GM19239 (cell line): ENCODE measurements at regions not wholly inside any gene's neighbourhood (a gene's known extent, or its start where the extent isn't known, plus 50 kb on each side); places are given as distances from the start of the nearest gene placed in this dataset.
"Not testable (repeated sequence)": the region's sequence is repeated elsewhere in the genome, so short reads cannot be mapped to it uniquely, and the experiment has no call there.

ENCODE experiments used
- DNase-seq: peaks from one replicate; pipeline ENCODE4 v3.0.0; 2011; ENCODE audit warnings: low spot score; ENCODE audit not compliant: insufficient read length
- FAIRE-seq: peaks from 2 replicates; lab custom pipeline; 2011; peaks lifted over from hg19 to GRCh38; lab: Jason Lieb, UNC

DNA sequence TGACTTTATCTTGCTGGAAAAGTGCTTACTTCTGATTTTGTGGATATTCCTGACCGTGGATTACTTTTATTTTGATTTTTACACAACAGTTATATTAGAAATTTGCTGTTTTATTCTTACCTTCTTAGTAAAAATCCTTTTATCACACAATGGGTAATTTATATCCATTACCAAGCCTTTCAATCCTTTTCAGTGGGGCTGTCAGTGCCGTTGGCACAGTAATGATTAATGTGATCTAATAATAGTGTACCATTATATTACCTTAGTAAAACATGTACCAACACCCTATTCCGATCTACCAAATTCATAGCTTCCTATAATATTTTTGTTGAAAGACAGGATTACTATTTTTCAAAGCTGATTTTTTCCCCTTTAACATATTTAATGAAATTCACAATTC, 87.3 kb upstream of the ZNF536 start:
- DNase-seq = no peak
- no peak for FAIRE-seq

DNA sequence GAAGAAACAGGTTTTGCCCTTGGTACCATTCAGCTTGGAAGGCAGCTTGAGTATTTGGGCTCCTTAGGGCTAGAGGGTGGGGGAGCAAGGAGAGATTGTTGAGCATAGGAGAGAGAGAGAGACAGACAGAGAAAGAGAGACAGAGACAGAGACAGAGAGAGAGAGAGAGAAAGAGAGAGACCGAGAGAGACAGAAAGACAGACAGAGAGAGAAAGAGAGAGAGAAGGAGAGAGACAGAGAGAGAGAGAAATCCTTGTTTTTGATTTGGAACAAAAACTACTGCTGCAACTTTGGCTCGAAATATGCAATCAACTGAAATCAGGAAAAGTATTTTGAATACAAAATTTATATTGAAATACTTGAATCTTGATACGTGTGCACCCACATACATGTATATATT, 85.8 kb upstream of the ZNF536 start:
- DNase-seq (no peak), FAIRE-seq (no peak)

- FAIRE-seq (no peak), DNase-seq (no peak)
These were observed 84.9 kb upstream of the ZNF536 start for GRCh38 chr19:30287259-30287658.

DNA sequence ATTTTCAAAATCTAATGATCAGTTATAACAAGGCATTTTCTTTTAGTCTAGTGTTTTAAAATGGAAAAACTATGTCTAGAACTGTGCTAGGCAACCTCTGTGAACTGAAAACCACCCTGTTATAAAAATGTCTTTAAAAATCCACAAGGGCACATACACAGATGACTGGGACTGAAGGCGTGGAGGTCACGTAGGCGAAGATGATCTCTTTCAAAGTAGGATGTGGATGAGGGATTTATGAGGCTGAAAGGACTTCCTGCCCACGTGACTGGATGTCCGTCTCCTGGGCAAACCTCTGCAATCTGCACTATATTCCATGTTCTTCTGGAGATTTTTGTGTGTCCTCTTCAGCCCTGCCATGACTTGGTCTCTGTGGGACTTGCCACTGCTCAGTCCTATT, 84.2 kb upstream of the ZNF536 start:
- FAIRE-seq (no peak), DNase-seq (no peak)

- no peak for DNase-seq
- no peak for FAIRE-seq
These were observed 83.3 kb upstream of the ZNF536 start for GRCh38 chr19:30288911-30289310.

DNA sequence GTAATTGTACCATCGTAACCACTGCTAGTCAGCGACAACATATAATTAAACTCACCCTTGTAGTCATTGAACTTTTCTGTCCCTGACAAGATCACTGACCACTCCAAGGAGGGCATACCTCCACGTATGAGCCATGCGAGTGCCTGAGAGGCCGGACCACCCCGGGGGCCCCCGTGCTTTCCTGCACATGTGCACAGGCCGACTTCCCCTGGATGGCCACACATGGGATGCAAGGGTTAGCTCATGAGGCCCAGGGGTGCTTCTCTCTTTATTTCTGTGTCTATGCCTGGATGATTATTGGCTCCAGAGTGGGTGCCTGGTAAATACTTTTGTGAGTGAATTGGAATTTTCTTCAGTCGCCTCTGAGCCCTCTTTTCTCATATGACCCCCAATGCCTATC, 82.8 kb upstream of the ZNF536 start:
- DNase-seq (no peak), FAIRE-seq (no peak)

- not testable (repeated sequence) for DNase-seq, FAIRE-seq
These were observed 81.4 kb upstream of the ZNF536 start for GRCh38 chr19:30290805-30291204.

DNA sequence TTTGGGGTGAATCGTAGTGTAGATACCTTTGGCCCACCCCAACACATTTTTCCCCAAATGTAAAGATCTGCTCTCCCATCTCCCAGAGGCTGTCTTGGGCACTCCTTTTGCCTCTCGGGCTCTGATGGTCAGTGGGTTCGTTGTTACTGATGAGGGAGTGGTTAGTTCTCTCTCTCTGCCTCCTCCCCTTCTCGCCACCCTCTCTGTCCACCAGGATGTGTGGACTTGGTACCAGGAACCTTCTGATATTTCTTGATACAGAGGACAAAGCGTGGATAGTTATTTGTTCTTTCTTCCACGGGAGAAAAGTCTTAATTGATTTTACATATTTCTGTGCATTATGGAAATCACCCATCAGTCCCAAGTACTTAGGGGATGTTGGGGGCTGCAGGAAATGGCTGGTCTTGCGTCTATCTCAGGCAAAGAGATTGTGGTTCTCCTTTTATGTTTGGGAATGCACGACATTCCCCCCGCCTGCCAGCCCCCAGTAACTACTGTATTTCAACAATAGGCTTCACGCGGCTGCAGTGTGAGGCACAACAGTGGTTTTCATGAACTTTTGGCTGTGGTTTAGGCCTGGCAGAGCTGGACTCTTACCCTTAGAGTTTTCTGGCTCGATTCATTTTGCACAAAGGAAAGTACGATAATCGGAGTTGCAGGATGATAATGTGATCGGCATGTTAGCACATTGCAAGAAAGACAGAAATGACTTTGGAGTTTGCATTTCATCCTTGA, 79.0 kb upstream of the ZNF536 start:
- DNase-seq = no peak
- FAIRE-seq = no peak

GRCh38 chr19:30297969-30298368, 74.2 kb upstream of the ZNF536 start:
- FAIRE-seq (no peak), DNase-seq (no peak)

DNA sequence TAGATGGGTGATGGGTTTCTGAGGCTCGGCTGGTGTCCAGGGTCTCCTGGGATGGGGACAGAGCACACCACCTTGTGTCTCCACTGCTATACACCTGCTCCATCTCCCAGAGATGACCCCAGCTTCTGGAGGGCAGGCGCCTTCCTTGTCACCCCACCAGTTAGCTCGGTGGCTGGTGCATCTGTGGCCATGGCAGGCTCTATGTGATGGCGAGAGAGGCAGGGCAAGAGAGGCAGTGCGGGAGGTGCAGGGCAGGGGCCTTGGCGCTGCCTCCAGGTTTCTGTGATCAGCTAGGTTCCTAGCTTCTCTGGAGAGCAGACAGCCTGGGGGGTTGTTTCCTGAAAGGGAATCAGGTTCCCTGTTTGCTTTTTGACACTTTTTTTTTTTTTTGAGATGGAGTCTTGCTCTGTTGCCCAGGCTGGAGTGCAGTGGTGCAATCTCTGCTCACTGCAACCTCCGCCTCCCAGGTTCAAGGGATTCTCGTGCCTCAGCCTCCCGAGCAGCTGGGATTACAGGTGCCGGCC, 69.0 kb upstream of the ZNF536 start:
- FAIRE-seq (no peak), DNase-seq (no peak)

- FAIRE-seq (no peak), DNase-seq (no peak)
These were observed 67.6 kb upstream of the ZNF536 start for GRCh38 chr19:30304540-30304939.

DNA sequence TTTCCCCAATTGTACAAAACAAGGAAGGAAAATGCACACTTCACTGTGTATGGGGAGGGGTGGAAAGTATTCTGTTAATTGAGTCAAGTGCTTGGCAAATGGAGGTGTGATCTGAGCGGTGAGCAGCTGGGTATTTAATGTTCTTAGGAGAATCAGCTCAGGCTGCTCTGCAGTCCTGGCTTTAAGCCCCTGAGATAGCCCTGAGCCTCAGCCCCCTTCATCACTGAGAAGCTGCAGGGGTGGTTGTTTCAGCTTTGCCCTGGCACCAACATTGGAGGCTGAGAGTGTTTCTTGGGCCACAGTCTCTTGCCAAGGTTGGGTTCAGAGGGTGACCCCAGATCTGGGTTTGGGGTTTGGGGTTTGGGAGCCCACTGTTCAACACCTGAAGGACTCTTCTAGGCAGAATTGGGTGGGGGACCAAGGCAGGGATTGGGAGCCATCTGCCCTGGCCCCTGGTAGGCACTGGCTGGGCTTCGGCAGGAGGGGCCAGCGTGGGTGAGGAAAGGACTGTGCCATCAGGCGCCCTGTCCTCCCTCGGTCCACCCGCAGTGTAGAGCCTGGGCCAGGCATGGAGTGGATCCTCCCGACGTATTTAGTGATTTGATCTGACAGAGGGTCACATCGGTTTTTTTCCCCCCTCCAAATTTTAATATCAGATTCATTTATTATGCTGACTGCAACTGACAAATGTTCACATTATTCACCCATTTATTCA, 66.7 kb upstream of the ZNF536 start:
- DNase-seq (no peak), FAIRE-seq (no peak)

DNA sequence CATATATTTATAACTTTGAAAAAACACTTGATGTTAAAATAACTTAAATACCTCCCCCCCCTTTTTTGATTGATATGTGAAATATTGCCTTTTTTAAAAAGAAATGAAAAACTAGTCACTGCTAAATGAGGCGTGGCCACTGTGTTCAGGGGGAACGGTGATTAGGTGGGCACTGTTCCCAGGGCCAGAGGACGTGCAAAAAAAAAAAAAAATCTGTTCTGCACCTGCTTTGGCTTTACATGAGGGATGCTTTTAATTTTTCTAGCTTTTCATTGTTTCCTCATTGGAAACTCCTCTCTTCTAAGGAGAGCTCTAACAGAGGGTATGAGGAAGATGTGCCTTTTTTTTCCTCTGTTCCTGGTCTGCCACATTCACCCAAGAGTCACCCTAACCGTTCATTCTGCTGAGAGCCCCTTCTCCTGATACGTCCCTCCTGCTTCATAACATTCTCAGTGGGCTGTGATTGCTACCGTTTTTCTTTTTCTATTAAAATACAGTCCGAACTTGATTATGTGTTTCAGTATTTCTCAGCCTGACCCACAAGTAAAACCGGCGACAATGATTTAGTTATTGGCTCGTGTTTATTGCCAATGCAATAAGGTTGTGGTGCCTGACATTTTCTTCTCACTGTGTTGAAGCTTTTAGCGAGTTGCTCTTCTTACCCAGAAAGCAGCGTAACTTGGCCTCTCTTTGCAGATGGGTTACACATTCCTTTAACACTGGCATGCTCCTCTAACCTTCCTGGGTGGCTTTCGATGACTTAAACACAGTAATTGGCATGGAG, 64.8 kb upstream of the ZNF536 start:
- no peak for FAIRE-seq
- no peak for DNase-seq

GRCh38 chr19:30309176-30309575, 63.0 kb upstream of the ZNF536 start:
- no peak for FAIRE-seq

DNA sequence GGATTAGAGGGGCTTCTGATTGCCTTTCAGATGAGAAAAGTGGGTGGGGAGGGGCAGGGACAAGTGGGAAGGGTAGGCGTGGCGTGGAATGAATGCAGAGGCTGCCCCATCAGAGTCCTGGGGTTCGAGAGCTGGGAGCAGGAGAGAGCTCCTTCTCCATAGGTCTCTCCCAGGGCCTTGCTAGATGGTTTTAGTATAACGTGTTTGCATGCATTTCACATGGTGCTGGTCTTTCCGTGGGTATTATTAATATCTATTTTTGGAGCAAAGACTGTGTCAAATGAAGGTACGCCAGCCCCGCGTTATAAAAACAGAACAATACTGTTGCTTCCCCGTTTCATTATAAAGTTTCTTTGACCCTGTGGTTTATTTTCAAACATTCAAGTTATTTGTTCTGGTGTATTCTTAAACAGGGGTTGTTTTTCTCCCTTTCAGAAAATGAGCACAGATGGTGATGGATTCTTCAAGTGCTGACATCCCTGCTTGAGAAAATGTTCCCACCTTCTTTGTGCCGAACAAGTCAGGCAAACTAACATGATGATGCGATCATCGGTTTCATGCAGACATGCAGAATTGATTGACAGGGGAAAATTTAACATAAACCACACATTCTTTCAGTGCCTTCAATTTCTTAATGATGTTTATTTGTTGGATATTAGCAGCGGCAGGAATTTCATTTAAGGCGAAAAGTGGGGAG, 62.1 kb upstream of the ZNF536 start:
- no peak for FAIRE-seq
- DNase-seq = no peak

More at GRCh38 chr19:30309176-30309575, 63.0 kb upstream of the ZNF536 start:
- no peak for DNase-seq

DNA sequence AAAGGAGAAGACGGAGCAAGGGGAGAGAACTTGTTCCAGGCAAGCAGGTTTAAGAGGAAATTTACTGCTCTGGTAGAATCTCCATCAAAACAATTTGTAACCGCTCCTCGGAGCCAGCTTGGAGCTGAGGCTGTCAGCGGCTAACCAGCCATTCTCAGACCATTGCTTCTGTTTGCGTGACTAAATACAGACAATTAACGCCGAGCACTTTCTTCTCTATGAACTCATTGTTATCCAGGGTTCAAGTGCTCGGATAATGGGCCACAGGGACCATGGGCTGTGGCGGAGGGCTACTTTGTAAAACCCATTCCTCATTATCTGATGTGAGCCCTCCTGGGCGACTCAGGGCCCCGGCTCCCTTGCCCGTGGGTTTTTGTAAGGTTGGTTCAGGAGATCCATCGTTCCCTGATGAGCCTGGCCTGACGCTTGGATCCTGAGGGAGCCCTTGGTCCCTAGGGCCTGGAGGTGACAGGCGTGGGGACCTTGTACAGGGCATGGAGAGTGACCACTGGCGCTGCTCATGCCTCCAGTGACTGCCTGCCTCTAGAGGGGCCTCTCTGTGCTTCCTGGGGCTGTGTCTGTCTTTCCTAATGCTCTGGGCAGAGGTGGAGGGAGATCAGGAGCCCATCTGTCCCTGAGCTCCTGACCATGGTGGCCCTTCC, 61.5 kb upstream of the ZNF536 start:
- FAIRE-seq (no peak), DNase-seq (no peak)

- FAIRE-seq (no peak), DNase-seq (no peak)
These were observed 60.3 kb upstream of the ZNF536 start for GRCh38 chr19:30311911-30312310.

GRCh38 chr19:30312582-30313352, 59.4 kb upstream of the ZNF536 start:
- FAIRE-seq (no peak), DNase-seq (no peak)

DNA sequence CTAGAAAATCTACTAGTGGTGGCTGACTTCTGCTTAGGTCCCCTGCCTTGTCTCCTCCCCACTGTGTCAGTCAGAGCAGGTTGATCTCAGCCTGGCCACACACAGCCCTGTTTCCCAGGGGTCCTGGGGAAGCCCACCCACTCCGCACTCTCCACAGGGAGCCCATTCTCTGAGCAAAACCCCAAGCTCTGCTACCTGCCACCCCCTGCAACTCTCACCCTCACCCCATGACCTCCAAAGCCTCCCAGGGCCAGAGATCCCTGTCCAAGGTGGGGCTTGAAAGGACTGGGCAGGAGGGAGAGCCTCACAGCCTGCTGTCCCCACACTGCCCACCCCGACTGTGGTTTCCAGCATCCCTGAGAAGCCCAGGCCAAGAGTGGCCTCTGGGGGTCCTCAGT, 58.8 kb upstream of the ZNF536 start:
- DNase-seq (no peak), FAIRE-seq (no peak)
